Breast epithelium (tissue), 3 donors: ENCODE measurements at regions not wholly inside any gene's neighbourhood (a gene's known extent, or its start where the extent isn't known, plus 50 kb on each side); places are given as distances from the start of the nearest gene placed in this dataset.

ENCODE experiments used
- POLR2A ChIP-seq: fragments of 450-650 bp; IDR thresholded peaks from one replicate; pipeline ENCODE4 v1.6.1; 2016; ENCODE audit warnings: antibody characterized with exemption, mild to moderate bottlenecking, moderate library complexity
- TF ChIP-seq, protein P1 (sequence below), 3 donors: fragments of 450-650 bp; IDR thresholded peaks; one replicate each; pipeline ENCODE4 v1.5.1; 2016 to 2017; ENCODE audit warnings: antibody characterized with exemption in 3 of 3, mild to moderate bottlenecking in 3 of 3, moderate library complexity in 3 of 3

DNA sequence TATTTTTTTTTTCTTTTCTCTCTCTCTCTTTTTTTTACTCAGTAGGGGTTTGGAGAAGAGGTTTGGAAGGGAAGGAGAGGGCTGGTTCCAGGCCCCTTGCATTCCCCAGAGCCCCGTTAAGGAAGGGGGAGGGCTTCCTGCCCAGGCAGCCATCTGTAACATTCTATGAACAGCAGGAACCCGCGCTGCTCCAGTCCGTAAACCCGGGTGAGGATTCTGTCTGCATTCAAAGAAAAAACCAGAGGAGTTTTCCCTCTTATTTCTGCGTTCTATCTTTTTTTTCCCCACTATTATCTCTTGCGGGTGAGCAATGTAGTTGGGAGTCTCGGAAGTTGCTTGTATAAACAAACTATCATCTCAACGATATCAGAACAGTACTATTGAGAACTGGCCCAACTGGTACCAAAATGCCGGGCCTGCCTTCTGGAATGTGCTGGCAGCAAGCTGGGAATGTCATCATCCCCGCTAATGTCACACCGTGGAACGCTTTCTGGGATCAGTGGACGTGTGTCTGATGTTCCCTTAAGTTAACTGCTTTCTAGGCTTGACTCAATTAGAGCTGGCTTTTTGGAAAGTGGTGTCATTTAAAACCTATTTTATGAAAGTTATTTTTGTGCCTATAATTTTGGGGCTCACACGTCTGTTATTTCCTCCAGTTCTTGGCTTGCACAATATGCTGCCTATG is 153.1 kb upstream of the MEOX2 start:
- TF ChIP-seq, protein P1, sequence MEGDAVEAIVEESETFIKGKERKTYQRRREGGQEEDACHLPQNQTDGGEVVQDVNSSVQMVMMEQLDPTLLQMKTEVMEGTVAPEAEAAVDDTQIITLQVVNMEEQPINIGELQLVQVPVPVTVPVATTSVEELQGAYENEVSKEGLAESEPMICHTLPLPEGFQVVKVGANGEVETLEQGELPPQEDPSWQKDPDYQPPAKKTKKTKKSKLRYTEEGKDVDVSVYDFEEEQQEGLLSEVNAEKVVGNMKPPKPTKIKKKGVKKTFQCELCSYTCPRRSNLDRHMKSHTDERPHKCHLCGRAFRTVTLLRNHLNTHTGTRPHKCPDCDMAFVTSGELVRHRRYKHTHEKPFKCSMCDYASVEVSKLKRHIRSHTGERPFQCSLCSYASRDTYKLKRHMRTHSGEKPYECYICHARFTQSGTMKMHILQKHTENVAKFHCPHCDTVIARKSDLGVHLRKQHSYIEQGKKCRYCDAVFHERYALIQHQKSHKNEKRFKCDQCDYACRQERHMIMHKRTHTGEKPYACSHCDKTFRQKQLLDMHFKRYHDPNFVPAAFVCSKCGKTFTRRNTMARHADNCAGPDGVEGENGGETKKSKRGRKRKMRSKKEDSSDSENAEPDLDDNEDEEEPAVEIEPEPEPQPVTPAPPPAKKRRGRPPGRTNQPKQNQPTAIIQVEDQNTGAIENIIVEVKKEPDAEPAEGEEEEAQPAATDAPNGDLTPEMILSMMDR (IDR thresholded peaks at IDR 0.05), result no peak
- no peak for TF ChIP-seq POLR2A
